SK-N-SH treated with all-trans-retinoic acid at 6 μM for 48 hours (cell line): ENCODE measurements at regions not wholly inside any gene's neighbourhood (a gene's known extent, or its start where the extent isn't known, plus 50 kb on each side); places are given as distances from the start of the nearest gene placed in this dataset.

Experiments used
- ATAC-seq: fragments of 200-7000 bp; cut with Tn5 transposase; 3 replicates; pipeline ENCODE4 v1.9.1; 2020; ENCODE audit warnings: mild to moderate bottlenecking, moderate library complexity
- CSDC2 ChIP-seq: fragments of 250-450 bp; sonication (Bioruptor Pico); IDR thresholded peaks from 2 replicates; pipeline ENCODE4 v1.5.0; 2020; ENCODE audit warnings: mild to moderate bottlenecking, moderate library complexity
- GLIS3 ChIP-seq: fragments of 250-450 bp; sonication (Bioruptor Pico); IDR thresholded peaks from 2 replicates; pipeline ENCODE4 v1.5.0; 2020; ENCODE audit warnings: mild to moderate bottlenecking, moderate library complexity
- ISL1 ChIP-seq: fragments of 250-450 bp; sonication (Bioruptor Pico); IDR thresholded peaks from 2 replicates; pipeline ENCODE4 v2.1.2; 2022; ENCODE audit warnings: mild to moderate bottlenecking, moderate library complexity
- PPARA ChIP-seq: fragments of 250-450 bp; sonication (Bioruptor Pico); IDR thresholded peaks from 2 replicates; pipeline ENCODE4 v1.5.0; 2020; ENCODE audit warnings: mild to moderate bottlenecking, borderline replicate concordance
- RARB ChIP-seq: fragments of 250-450 bp; sonication (Bioruptor Pico); IDR thresholded peaks from 2 replicates; pipeline ENCODE4 v1.8.0; 2021; ENCODE audit warnings: mild to moderate bottlenecking, moderate library complexity
- SNAI2 ChIP-seq: fragments of 250-450 bp; sonication (Bioruptor Pico); IDR thresholded peaks from 2 replicates; pipeline ENCODE4 v1.5.0; 2020; ENCODE audit warnings: mild to moderate bottlenecking, moderate library complexity
- TCF4 ChIP-seq: fragments of 250-450 bp; sonication (Bioruptor Pico); IDR thresholded peaks from 2 replicates; pipeline ENCODE4 v1.8.0; 2021; ENCODE audit warnings: mild to moderate bottlenecking, moderate library complexity, borderline replicate concordance
- TOX ChIP-seq: fragments of 250-450 bp; sonication (Bioruptor Pico); IDR thresholded peaks from 2 replicates; pipeline ENCODE4 v1.8.0; 2021; ENCODE audit warnings: mild to moderate bottlenecking, moderate library complexity, borderline replicate concordance
- ZC3H10 ChIP-seq: fragments of 250-450 bp; sonication (Bioruptor Pico); IDR thresholded peaks from 2 replicates; pipeline ENCODE4 v1.5.1; 2021; ENCODE audit warnings: mild to moderate bottlenecking, moderate library complexity
- ZFP3 ChIP-seq: fragments of 250-450 bp; sonication (Bioruptor Pico); IDR thresholded peaks from 2 replicates; pipeline ENCODE4 v1.5.0; 2020; ENCODE audit warnings: mild to moderate bottlenecking, moderate library complexity
- ZFP30 ChIP-seq: fragments of 450-650 bp; formaldehyde crosslinking; IDR thresholded peaks from 2 replicates; pipeline ENCODE4 v1.5.0; 2022; ENCODE audit warnings: mild to moderate bottlenecking, moderate library complexity
- ZNF565 ChIP-seq: fragments of 450-650 bp; formaldehyde crosslinking; conservative IDR thresholded peaks from 2 replicates; pipeline ENCODE4 v1.5.0; 2020; ENCODE audit warnings: low read depth, mild to moderate bottlenecking, moderate library complexity
- ZNF70 ChIP-seq: fragments of 450-650 bp; formaldehyde crosslinking; IDR thresholded peaks from 2 replicates; pipeline ENCODE4 v1.5.0; 2020; ENCODE audit warnings: mild to moderate bottlenecking, moderate library complexity
- ZNF8 ChIP-seq: fragments of 450-650 bp; formaldehyde crosslinking; IDR thresholded peaks from 2 replicates; pipeline ENCODE4 v1.5.0; 2020; ENCODE audit warnings: mild to moderate bottlenecking, moderate library complexity
- TF ChIP-seq, protein P1 (sequence below): fragments of 250-450 bp; sonication (Bioruptor Pico); IDR thresholded peaks from 2 replicates; pipeline ENCODE4 v1.5.0; 2020; ENCODE audit warnings: mild to moderate bottlenecking, moderate library complexity
- TF ChIP-seq, protein P2 (sequence below): fragments of 250-450 bp; sonication (Bioruptor Pico); IDR thresholded peaks from 2 replicates; pipeline ENCODE4 v1.8.0; 2021; ENCODE audit warnings: low read depth, mild to moderate bottlenecking, moderate library complexity, borderline replicate concordance
- TF ChIP-seq, protein P3 (sequence below): fragments of 250-450 bp; sonication (Bioruptor Pico); IDR thresholded peaks from 2 replicates; pipeline ENCODE4 v1.5.1; 2020; ENCODE audit warnings: low read depth, mild to moderate bottlenecking, moderate library complexity
- TF ChIP-seq, protein P4 (sequence below): fragments of 250-450 bp; sonication (Bioruptor Pico); IDR thresholded peaks from 2 replicates; pipeline ENCODE4 v1.5.1; 2021; ENCODE audit warnings: mild to moderate bottlenecking, moderate library complexity
- TF ChIP-seq, protein P5 (sequence below): fragments of 250-450 bp; sonication (Bioruptor Pico); IDR thresholded peaks from 2 replicates; pipeline ENCODE4 v1.8.0; 2020; ENCODE audit warnings: mild to moderate bottlenecking, moderate library complexity, borderline replicate concordance

DNA sequence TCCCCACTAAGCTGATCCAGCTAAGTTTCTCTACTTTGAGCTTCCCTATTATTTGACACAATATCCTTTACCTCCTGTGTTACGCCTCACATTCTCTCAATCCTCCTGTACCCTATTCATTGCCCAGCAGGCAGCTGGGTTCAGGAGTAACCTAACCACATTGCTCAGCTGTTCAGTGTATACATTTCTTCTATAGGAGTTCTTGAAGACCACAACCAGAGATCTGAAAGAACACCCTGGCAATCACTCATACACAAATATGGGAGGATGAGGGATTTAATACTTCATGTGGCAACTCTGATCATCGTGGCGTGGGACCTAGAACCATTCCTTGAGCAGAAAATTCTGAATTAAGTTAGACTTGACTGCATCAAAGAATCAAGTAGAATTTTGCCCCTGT lies 346.8 kb upstream of the ARPP21 start (continued):
- TF ChIP-seq, protein P1, sequence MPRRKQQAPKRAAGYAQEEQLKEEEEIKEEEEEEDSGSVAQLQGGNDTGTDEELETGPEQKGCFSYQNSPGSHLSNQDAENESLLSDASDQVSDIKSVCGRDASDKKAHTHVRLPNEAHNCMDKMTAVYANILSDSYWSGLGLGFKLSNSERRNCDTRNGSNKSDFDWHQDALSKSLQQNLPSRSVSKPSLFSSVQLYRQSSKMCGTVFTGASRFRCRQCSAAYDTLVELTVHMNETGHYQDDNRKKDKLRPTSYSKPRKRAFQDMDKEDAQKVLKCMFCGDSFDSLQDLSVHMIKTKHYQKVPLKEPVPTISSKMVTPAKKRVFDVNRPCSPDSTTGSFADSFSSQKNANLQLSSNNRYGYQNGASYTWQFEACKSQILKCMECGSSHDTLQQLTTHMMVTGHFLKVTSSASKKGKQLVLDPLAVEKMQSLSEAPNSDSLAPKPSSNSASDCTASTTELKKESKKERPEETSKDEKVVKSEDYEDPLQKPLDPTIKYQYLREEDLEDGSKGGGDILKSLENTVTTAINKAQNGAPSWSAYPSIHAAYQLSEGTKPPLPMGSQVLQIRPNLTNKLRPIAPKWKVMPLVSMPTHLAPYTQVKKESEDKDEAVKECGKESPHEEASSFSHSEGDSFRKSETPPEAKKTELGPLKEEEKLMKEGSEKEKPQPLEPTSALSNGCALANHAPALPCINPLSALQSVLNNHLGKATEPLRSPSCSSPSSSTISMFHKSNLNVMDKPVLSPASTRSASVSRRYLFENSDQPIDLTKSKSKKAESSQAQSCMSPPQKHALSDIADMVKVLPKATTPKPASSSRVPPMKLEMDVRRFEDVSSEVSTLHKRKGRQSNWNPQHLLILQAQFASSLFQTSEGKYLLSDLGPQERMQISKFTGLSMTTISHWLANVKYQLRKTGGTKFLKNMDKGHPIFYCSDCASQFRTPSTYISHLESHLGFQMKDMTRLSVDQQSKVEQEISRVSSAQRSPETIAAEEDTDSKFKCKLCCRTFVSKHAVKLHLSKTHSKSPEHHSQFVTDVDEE, result no peak

DNA sequence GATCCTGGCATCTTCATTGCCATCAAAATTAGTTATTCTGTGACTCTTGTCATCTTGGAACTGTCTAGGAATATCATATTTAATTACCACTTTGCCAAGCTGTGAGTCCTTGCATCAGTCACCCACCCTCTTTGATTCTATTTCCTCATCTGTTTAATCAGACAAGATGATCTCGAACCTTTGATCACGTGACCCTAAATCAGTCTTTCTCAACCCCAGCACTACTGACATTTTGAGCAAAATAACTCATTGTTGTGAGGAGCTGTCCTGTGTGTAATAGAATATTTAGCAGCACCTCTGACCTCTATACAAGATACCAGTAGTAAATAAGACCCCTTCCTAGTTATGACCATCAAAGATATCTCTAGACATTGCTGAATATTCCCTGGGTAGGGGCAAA lies 343.4 kb upstream of the ARPP21 start:
- ATAC-seq, result no peak
- no peak for TF ChIP-seq ZNF8
- no peak for TF ChIP-seq GLIS3 (CRISPR knock-in tag)
- TF ChIP-seq ISL1, result no peak
- TF ChIP-seq ZFP30 (CRISPR knock-in tag), result no peak
- no peak for TF ChIP-seq CSDC2 (CRISPR knock-in tag)
- TF ChIP-seq ZNF70 (CRISPR knock-in tag), result no peak
- no peak for TF ChIP-seq ZC3H10 (CRISPR knock-in tag)
- TF ChIP-seq, protein P2, sequence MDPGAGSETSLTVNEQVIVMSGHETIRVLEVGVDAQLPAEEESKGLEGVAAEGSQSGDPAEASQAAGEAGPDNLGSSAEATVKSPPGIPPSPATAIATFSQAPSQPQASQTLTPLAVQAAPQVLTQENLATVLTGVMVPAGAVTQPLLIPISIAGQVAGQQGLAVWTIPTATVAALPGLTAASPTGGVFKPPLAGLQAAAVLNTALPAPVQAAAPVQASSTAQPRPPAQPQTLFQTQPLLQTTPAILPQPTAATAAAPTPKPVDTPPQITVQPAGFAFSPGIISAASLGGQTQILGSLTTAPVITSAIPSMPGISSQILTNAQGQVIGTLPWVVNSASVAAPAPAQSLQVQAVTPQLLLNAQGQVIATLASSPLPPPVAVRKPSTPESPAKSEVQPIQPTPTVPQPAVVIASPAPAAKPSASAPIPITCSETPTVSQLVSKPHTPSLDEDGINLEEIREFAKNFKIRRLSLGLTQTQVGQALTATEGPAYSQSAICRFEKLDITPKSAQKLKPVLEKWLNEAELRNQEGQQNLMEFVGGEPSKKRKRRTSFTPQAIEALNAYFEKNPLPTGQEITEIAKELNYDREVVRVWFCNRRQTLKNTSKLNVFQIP (CRISPR knock-in tag), result no peak
- no peak for TF ChIP-seq ZFP3 (CRISPR knock-in tag)
- TF ChIP-seq ZNF565 (CRISPR knock-in tag), result no peak
- TF ChIP-seq PPARA (CRISPR knock-in tag), result no peak
- TF ChIP-seq, protein P3, sequence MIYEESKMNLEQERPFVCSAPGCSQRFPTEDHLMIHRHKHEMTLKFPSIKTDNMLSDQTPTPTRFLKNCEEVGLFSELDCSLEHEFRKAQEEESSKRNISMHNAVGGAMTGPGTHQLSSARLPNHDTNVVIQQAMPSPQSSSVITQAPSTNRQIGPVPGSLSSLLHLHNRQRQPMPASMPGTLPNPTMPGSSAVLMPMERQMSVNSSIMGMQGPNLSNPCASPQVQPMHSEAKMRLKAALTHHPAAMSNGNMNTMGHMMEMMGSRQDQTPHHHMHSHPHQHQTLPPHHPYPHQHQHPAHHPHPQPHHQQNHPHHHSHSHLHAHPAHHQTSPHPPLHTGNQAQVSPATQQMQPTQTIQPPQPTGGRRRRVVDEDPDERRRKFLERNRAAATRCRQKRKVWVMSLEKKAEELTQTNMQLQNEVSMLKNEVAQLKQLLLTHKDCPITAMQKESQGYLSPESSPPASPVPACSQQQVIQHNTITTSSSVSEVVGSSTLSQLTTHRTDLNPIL (CRISPR knock-in tag), result no peak
- TF ChIP-seq RARB (CRISPR knock-in tag), result no peak
- TF ChIP-seq, protein P1, result no peak
- TF ChIP-seq, protein P4, sequence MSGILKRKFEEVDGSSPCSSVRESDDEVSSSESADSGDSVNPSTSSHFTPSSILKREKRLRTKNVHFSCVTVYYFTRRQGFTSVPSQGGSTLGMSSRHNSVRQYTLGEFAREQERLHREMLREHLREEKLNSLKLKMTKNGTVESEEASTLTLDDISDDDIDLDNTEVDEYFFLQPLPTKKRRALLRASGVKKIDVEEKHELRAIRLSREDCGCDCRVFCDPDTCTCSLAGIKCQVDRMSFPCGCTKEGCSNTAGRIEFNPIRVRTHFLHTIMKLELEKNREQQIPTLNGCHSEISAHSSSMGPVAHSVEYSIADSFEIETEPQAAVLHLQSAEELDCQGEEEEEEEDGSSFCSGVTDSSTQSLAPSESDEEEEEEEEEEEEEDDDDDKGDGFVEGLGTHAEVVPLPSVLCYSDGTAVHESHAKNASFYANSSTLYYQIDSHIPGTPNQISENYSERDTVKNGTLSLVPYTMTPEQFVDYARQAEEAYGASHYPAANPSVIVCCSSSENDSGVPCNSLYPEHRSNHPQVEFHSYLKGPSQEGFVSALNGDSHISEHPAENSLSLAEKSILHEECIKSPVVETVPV (CRISPR knock-in tag), result no peak
- TF ChIP-seq TCF4 (CRISPR knock-in tag), result no peak
- TF ChIP-seq TOX (CRISPR knock-in tag), result no peak
- TF ChIP-seq SNAI2 (CRISPR knock-in tag), result no peak

DNA sequence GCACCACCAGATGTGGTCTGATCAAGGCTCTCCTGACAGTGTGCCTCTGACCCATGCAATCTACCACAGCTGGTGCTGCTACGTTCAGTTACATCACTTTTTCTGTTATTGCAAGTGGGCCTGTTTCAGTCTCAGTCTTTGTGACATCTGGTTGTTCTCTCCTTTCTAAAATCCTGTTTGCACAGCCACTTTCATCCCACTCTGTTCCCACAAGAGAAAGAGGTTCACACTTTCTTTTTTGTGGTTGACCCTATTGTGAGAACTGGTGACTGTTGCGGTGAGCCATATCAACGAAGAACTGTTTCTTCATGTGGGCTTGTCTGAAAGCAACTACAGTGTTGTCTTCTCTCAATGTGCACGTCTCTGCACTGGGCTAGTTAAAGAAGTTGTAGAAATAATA lies 342.8 kb upstream of the ARPP21 start:
- no peak for ATAC-seq
- no peak for TF ChIP-seq TCF4 (CRISPR knock-in tag)
- no peak for TF ChIP-seq CSDC2 (CRISPR knock-in tag)
- no peak for TF ChIP-seq ZFP30 (CRISPR knock-in tag)
- TF ChIP-seq ZNF8, result no peak
- TF ChIP-seq, protein P4 (CRISPR knock-in tag), result no peak
- TF ChIP-seq RARB (CRISPR knock-in tag), result no peak
- TF ChIP-seq, protein P3 (CRISPR knock-in tag), result no peak
- TF ChIP-seq, protein P5, sequence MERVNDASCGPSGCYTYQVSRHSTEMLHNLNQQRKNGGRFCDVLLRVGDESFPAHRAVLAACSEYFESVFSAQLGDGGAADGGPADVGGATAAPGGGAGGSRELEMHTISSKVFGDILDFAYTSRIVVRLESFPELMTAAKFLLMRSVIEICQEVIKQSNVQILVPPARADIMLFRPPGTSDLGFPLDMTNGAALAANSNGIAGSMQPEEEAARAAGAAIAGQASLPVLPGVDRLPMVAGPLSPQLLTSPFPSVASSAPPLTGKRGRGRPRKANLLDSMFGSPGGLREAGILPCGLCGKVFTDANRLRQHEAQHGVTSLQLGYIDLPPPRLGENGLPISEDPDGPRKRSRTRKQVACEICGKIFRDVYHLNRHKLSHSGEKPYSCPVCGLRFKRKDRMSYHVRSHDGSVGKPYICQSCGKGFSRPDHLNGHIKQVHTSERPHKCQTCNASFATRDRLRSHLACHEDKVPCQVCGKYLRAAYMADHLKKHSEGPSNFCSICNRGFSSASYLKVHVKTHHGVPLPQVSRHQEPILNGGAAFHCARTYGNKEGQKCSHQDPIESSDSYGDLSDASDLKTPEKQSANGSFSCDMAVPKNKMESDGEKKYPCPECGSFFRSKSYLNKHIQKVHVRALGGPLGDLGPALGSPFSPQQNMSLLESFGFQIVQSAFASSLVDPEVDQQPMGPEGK (CRISPR knock-in tag), result no peak
- TF ChIP-seq, protein P1, result no peak
- TF ChIP-seq ZC3H10 (CRISPR knock-in tag), result no peak
